ENCODE measurements at regions not wholly inside any gene's neighbourhood (a gene's known extent, or its start where the extent isn't known, plus 50 kb on each side); places are given as distances from the start of the nearest gene placed in this dataset.
A peak's percentile ranks its signal among the peaks of the same experiment; 100 is the strongest.

- Histone ChIP-seq H3K4me1 (ENCODE audit: insufficient read depth, low read length, poor library complexity, severe bottlenecking) (peaks cover 16% of the 10 kb centered on the region), H3K36me3 (ENCODE audit: insufficient read depth, low read length, poor library complexity, severe bottlenecking) (no peaks in the 10 kb centered on the region), H3K9me3 (ENCODE audit: low read depth, low read length, poor library complexity, severe bottlenecking) (no peaks in the 10 kb centered on the region), H3K27me3 (replicated peaks; ENCODE audit: insufficient read depth, low read depth, low read length, poor library complexity) (no peaks in the 10 kb centered on the region), H3K27ac (ENCODE audit: low read depth, low read length, poor library complexity, severe bottlenecking) (no peak overlapping the region), H3K4me3 (ENCODE audit: low read depth, low read length, poor library complexity, severe bottlenecking) (no peak overlapping the region)
- ChIA-PET POLR2A (ENCODE audit: low non-redundant PET) (no interaction called here), CTCF (no interaction called here)
- BruUV-seq (replicated peaks), result no TSS peak
- intact Hi-C loops (cut with micrococcal nuclease; ENCODE audit: unreplicated experiment), result no loop called here
- TF ChIP-seq CTCF (conservative IDR thresholded peaks at IDR 0.05; ENCODE audit: low read depth, low read length) (peak; percentile 43; the same call in 1 of the 2 replicates), EZH2 (IDR thresholded peaks at IDR 0.05; ENCODE audit: borderline replicate concordance, low read depth, low read length, poor library complexity, severe bottlenecking) (no peak)
- peak; percentile 17 for DNase-seq (ENCODE audit: low spot score)
Measured at GRCh38 chr12:65699251-65699650, 125.0 kb upstream of the HMGA2 start.

GRCh38 chr12:65703176-65703575 is 121.1 kb upstream of the HMGA2 start:
- TF ChIP-seq EZH2 (IDR thresholded peaks at IDR 0.05; ENCODE audit: borderline replicate concordance, low read depth, low read length, poor library complexity, severe bottlenecking), result no peak
- TF ChIP-seq CTCF (conservative IDR thresholded peaks at IDR 0.05; ENCODE audit: low read depth, low read length), result no peak
- CTCF ChIA-PET, result no interaction called here

GRCh38 chr12:65705380-65705876 is 118.9 kb upstream of the HMGA2 start:
- CTCF ChIA-PET, result no interaction called here
- BruUV-seq (replicated peaks), result no TSS peak

More at GRCh38 chr12:65703176-65703575, 121.1 kb upstream of the HMGA2 start:
- BruUV-seq (replicated peaks), result no TSS peak
- no peak overlapping the region for H3K27ac ChIP-seq (ENCODE audit: low read depth, low read length, poor library complexity, severe bottlenecking)
- H3K36me3 ChIP-seq (ENCODE audit: insufficient read depth, low read length, poor library complexity, severe bottlenecking), result no peaks in the 10 kb centered on the region
- peaks cover 17% of the 10 kb centered on the region for H3K9me3 ChIP-seq (ENCODE audit: low read depth, low read length, poor library complexity, severe bottlenecking)
- no peaks in the 10 kb centered on the region for H3K27me3 ChIP-seq (replicated peaks; ENCODE audit: insufficient read depth, low read depth, low read length, poor library complexity)
- H3K4me1 ChIP-seq (ENCODE audit: insufficient read depth, low read length, poor library complexity, severe bottlenecking), result no peaks in the 10 kb centered on the region
- no peak overlapping the region for H3K4me3 ChIP-seq (ENCODE audit: low read depth, low read length, poor library complexity, severe bottlenecking)
- no peak for DNase-seq (ENCODE audit: low spot score)
- POLR2A ChIA-PET (ENCODE audit: low non-redundant PET), result no interaction called here
- intact Hi-C loops (cut with micrococcal nuclease; ENCODE audit: unreplicated experiment), result no loop called here

More at GRCh38 chr12:65705380-65705876, 118.9 kb upstream of the HMGA2 start:
- Histone ChIP-seq H3K27ac (ENCODE audit: low read depth, low read length, poor library complexity, severe bottlenecking) (no peak overlapping the region), H3K4me3 (ENCODE audit: low read depth, low read length, poor library complexity, severe bottlenecking) (no peak overlapping the region), H3K4me1 (ENCODE audit: insufficient read depth, low read length, poor library complexity, severe bottlenecking) (no peaks in the 10 kb centered on the region), H3K9me3 (ENCODE audit: low read depth, low read length, poor library complexity, severe bottlenecking) (peaks cover 17% of the 10 kb centered on the region), H3K36me3 (ENCODE audit: insufficient read depth, low read length, poor library complexity, severe bottlenecking) (no peaks in the 10 kb centered on the region), H3K27me3 (replicated peaks; ENCODE audit: insufficient read depth, low read depth, low read length, poor library complexity) (no peaks in the 10 kb centered on the region)
- no peak for DNase-seq (ENCODE audit: low spot score)
- POLR2A ChIA-PET (ENCODE audit: low non-redundant PET), result no interaction called here
- intact Hi-C loops (cut with micrococcal nuclease; ENCODE audit: unreplicated experiment), result no loop called here
- TF ChIP-seq EZH2 (IDR thresholded peaks at IDR 0.05; ENCODE audit: borderline replicate concordance, low read depth, low read length, poor library complexity, severe bottlenecking) (no peak), CTCF (conservative IDR thresholded peaks at IDR 0.05; ENCODE audit: low read depth, low read length) (no peak)
